ENCODE measurements at regions not wholly inside any gene's neighbourhood (a gene's known extent, or its start where the extent isn't known, plus 50 kb on each side); places are given as distances from the start of the nearest gene placed in this dataset.

- Histone ChIP-seq H3K4me3 (replicated peaks; ENCODE audit: insufficient read depth, low read length) (no peak overlapping the region), H3K27ac (replicated peaks) (no peak overlapping the region), H3K27me3 (ENCODE audit: insufficient read depth, poor library complexity, severe bottlenecking) (no peaks in the 10 kb centered on the region)
- no peak for TF ChIP-seq GABPA (IDR thresholded peaks at IDR 0.05; ENCODE audit: low read depth)
- no peak for TF ChIP-seq CTCF (IDR thresholded peaks at IDR 0.05; ENCODE audit: insufficient read depth, low read length)
- TF ChIP-seq SPI1 (IDR thresholded peaks at IDR 0.05; ENCODE audit: borderline replicate concordance, low read depth) = no peak
- no peak for TF ChIP-seq POLR2AphosphoS5 (IDR thresholded peaks at IDR 0.05; ENCODE audit: low read depth)
- TF ChIP-seq REST (IDR thresholded peaks at IDR 0.05; ENCODE audit: insufficient replicate concordance, low read depth) = no peak
- no peak for DNase-seq (ENCODE audit: low read depth in 1 of 2, low spot score in 1 of 2)
Observed at GRCh38 chr18:8999872-9000271, 102.6 kb upstream of the NDUFV2 start.

- TF ChIP-seq POLR2AphosphoS5 (IDR thresholded peaks at IDR 0.05; ENCODE audit: low read depth) = no peak
- no peak for TF ChIP-seq CTCF (IDR thresholded peaks at IDR 0.05; ENCODE audit: insufficient read depth, low read length)
- TF ChIP-seq GABPA (IDR thresholded peaks at IDR 0.05; ENCODE audit: low read depth) = no peak
- TF ChIP-seq REST (IDR thresholded peaks at IDR 0.05; ENCODE audit: insufficient replicate concordance, low read depth) = no peak
- TF ChIP-seq SPI1 (IDR thresholded peaks at IDR 0.05; ENCODE audit: borderline replicate concordance, low read depth) = no peak
- H3K4me3 ChIP-seq (replicated peaks; ENCODE audit: insufficient read depth, low read length) = no peak overlapping the region
- no peak for DNase-seq (ENCODE audit: low read depth in 1 of 2, low spot score in 1 of 2)
- H3K27ac ChIP-seq (replicated peaks) = no peak overlapping the region
- no peaks in the 10 kb centered on the region for H3K27me3 ChIP-seq (ENCODE audit: insufficient read depth, poor library complexity, severe bottlenecking)
Observed at GRCh38 chr18:9000733-9001132, 101.8 kb upstream of the NDUFV2 start.

- no peak for TF ChIP-seq CTCF (IDR thresholded peaks at IDR 0.05; ENCODE audit: insufficient read depth, low read length)
- no peak for TF ChIP-seq REST (IDR thresholded peaks at IDR 0.05; ENCODE audit: insufficient replicate concordance, low read depth)
- TF ChIP-seq SPI1 (IDR thresholded peaks at IDR 0.05; ENCODE audit: borderline replicate concordance, low read depth) = no peak
- TF ChIP-seq POLR2AphosphoS5 (IDR thresholded peaks at IDR 0.05; ENCODE audit: low read depth) = no peak
- TF ChIP-seq GABPA (IDR thresholded peaks at IDR 0.05; ENCODE audit: low read depth) = no peak
- DNase-seq (ENCODE audit: low read depth in 1 of 2, low spot score in 1 of 2) = no peak
- H3K4me3 ChIP-seq (replicated peaks; ENCODE audit: insufficient read depth, low read length) = no peak overlapping the region
- no peaks in the 10 kb centered on the region for H3K27me3 ChIP-seq (ENCODE audit: insufficient read depth, poor library complexity, severe bottlenecking)
- H3K27ac ChIP-seq (replicated peaks) = no peak overlapping the region
Observed at GRCh38 chr18:9001209-9001608, 101.3 kb upstream of the NDUFV2 start.

Measured in HL-60 (cell line).